CD14-positive monocyte (primary cell): ENCODE measurements at regions not wholly inside any gene's neighbourhood (a gene's known extent, or its start where the extent isn't known, plus 50 kb on each side); places are given as distances from the start of the nearest gene placed in this dataset.
"Not testable (repeated sequence)": the region's sequence is repeated elsewhere in the genome, so short reads cannot be mapped to it uniquely, and the experiment has no call there.

ENCODE experiments used
- DNase-seq, 3 donors: peaks; one replicate each; pipeline ENCODE4 v3.0.0-alpha.2; 2011 to 2022
- H2AFZ ChIP-seq: 2 replicates; pipeline ENCODE4 v1.6.0; 2012; ENCODE audit warnings: mild to moderate bottlenecking, low read depth, low read length, inconsistent platforms; ENCODE audit not compliant: insufficient read depth, poor library complexity, severe bottlenecking
- H3K27ac ChIP-seq, 2 donors: 1 replicate in 1 of 2; 2 replicates in 1 of 2; pipeline ENCODE4 v1.5.1; 2012 to 2013; ENCODE audit warnings: low read length in 2 of 2, control low read depth in 1 of 2, inconsistent platforms in 1 of 2, low read depth in 1 of 2, mild to moderate bottlenecking in 1 of 2
- H3K27me3 ChIP-seq, 2 donors: one replicate each; pipeline versions ENCODE4 v1.6.0 to v1.6.1; 2011 to 2013; ENCODE audit warnings: low read length in 2 of 2; ENCODE audit not compliant: control insufficient read depth in 2 of 2, insufficient read depth in 2 of 2
- H3K36me3 ChIP-seq, 2 donors: replicated peaks in 1 of 2; 1 replicate in 1 of 2; 2 replicates in 1 of 2; pipeline versions ENCODE4 v1.5.1 to v1.6.1; 2012 to 2013; ENCODE audit warnings: low read length in 2 of 2, control low read depth in 1 of 2, inconsistent platforms in 1 of 2, mild to moderate bottlenecking in 1 of 2; ENCODE audit not compliant: insufficient read depth in 2 of 2, control insufficient read depth in 1 of 2
- H3K4me1 ChIP-seq, 2 donors: 1 replicate in 1 of 2; 2 replicates in 1 of 2; pipeline versions ENCODE4 v1.5.1 to v1.6.1; 2012 to 2013; ENCODE audit warnings: low read length in 2 of 2, control low read depth in 1 of 2, inconsistent platforms in 1 of 2, mild to moderate bottlenecking in 1 of 2, moderate library complexity in 1 of 2; ENCODE audit not compliant: insufficient read depth in 2 of 2, control insufficient read depth in 1 of 2
- H3K4me2 ChIP-seq: replicated peaks from 2 replicates; pipeline ENCODE3; 2012; ENCODE audit warnings: low read length, moderate library complexity, mild to moderate bottlenecking; ENCODE audit not compliant: poor library complexity, severe bottlenecking; ENCODE audit errors: extremely low read depth
- H3K4me3 ChIP-seq, 3 experiments: fragments of 200-600 bp in 1 of 3; sonication (generic) in 1 of 3; replicated peaks in 1 of 3; 1 replicate in 2 of 3; 2 replicates in 1 of 3; pipeline ENCODE4 v1.5.1; 2011 to 2013; ENCODE audit warnings: low read length in 3 of 3, mild to moderate bottlenecking in 3 of 3, control low read depth in 2 of 3, low read depth in 2 of 3, inconsistent platforms in 1 of 3, moderate library complexity in 1 of 3
- H3K79me2 ChIP-seq: 2 replicates; pipeline ENCODE4 v1.6.0; 2012; ENCODE audit warnings: mild to moderate bottlenecking, control low read depth, inconsistent platforms, low read length, moderate library complexity; ENCODE audit not compliant: insufficient read depth
- H3K9ac ChIP-seq: 2 replicates; pipeline ENCODE4 v1.6.0; 2017; ENCODE audit warnings: low read length, mild to moderate bottlenecking; ENCODE audit not compliant: insufficient read depth, poor library complexity, severe bottlenecking
- H3K9me3 ChIP-seq, 2 donors: replicated peaks in 1 of 2; 1 replicate in 1 of 2; 2 replicates in 1 of 2; pipeline versions ENCODE4 v1.5.1 to v1.6.1; 2012 to 2013; ENCODE audit warnings: low read length in 2 of 2, control low read depth in 1 of 2; ENCODE audit not compliant: control insufficient read depth in 1 of 2, insufficient read depth in 1 of 2
- H4K20me1 ChIP-seq: 2 replicates; pipeline ENCODE4 v1.6.0; 2012; ENCODE audit warnings: mild to moderate bottlenecking, low read length, control low read depth, moderate library complexity; ENCODE audit not compliant: insufficient read depth
- H3K27ac Mint-ChIP-seq, 7 donors: one replicate each; pipeline ENCODE4 v1.8.0; 2020; ENCODE audit warnings: mild to moderate bottlenecking in 7 of 7, mixed read lengths in 7 of 7, moderate library complexity in 6 of 7, inconsistent platforms in 2 of 7
- H3K27me3 Mint-ChIP-seq, 3 donors: one replicate each; pipeline ENCODE4 v1.8.0; 2021 to 2022; ENCODE audit warnings: low read depth in 3 of 3, mild to moderate bottlenecking in 3 of 3, mixed read lengths in 3 of 3, moderate library complexity in 3 of 3, inconsistent platforms in 1 of 3
- H3K36me3 Mint-ChIP-seq, 2 donors: one replicate each; pipeline ENCODE4 v1.8.0; 2020; ENCODE audit warnings: mixed read lengths in 2 of 2, inconsistent platforms in 1 of 2, mild to moderate bottlenecking in 1 of 2
- H3K4me1 Mint-ChIP-seq: one replicate; pipeline ENCODE4 v1.8.0; 2020; ENCODE audit warnings: mild to moderate bottlenecking, mixed read lengths
- H3K4me3 Mint-ChIP-seq, 2 donors: one replicate each; pipeline ENCODE4 v1.8.0; 2020; ENCODE audit warnings: mild to moderate bottlenecking in 2 of 2, mixed read lengths in 2 of 2, moderate library complexity in 1 of 2
- H3K9me3 Mint-ChIP-seq, 7 donors: one replicate each; pipeline ENCODE4 v1.8.0; 2020 to 2022; ENCODE audit warnings: mixed read lengths in 7 of 7, mild to moderate bottlenecking in 6 of 7, moderate library complexity in 6 of 7, inconsistent platforms in 2 of 7
- WGBS: methylation state at CpG from one replicate; pipeline ENCODE4 v1.1.5; 2013; ENCODE audit warnings: missing lambda C conversion rate; ENCODE audit not compliant: insufficient coverage; 5-methylcytosine and 5-hydroxymethylcytosine counted together
- intact Hi-C, 2 donors: fragments of 100-400 bp; cut with micrococcal nuclease; formaldehyde crosslinking; loops; one replicate each; pipeline versions ENCODE4 v1.15.0 to v1.15.1; 2023

GRCh38 chr5:176067162-176067561 lies 99.0 kb upstream of the THOC3 start:
- H3K36me3 Mint-ChIP-seq, H3K4me3 Mint-ChIP-seq, H3K36me3 ChIP-seq, H3K79me2 ChIP-seq, H3K4me1 ChIP-seq, H4K20me1 ChIP-seq, H3K9me3 ChIP-seq, H3K27ac Mint-ChIP-seq, H3K27me3 Mint-ChIP-seq, DNase-seq, H3K9ac ChIP-seq, H3K27ac ChIP-seq, H3K4me2 ChIP-seq, H2AFZ ChIP-seq, H3K4me3 ChIP-seq, H3K9me3 Mint-ChIP-seq, H3K27me3 ChIP-seq, intact Hi-C loops, H3K4me1 Mint-ChIP-seq: not testable (repeated sequence)
- WGBS: no CpG with 5 or more reads among the region's 1 CpG

DNA sequence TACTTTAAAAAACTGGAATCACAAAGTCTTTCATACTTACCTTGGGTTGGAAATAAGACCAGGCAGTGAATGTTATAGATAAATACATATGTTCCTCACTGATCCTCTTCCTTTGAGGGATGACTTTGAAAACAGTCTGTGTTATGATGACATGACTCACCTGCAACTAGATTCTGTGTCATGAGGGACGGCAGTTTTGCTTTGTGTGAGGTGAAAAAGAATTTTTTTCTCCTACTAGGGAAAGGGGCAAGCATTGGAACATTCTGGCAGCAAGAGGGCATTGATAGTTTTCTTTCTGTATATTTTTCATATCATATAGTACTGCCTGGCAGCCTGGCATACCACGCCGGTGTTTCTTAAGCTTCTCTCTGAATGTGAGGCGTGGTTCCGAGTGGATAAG lies 99.8 kb upstream of the THOC3 start:
- H3K9ac ChIP-seq, H3K4me1 Mint-ChIP-seq, H3K27ac ChIP-seq, H4K20me1 ChIP-seq, H2AFZ ChIP-seq, H3K9me3 Mint-ChIP-seq, H3K4me1 ChIP-seq, DNase-seq, H3K36me3 Mint-ChIP-seq, H3K27me3 Mint-ChIP-seq, H3K36me3 ChIP-seq, H3K9me3 ChIP-seq, H3K27me3 ChIP-seq, intact Hi-C loops, H3K4me2 ChIP-seq, H3K4me3 ChIP-seq, H3K27ac Mint-ChIP-seq, H3K79me2 ChIP-seq, H3K4me3 Mint-ChIP-seq: not testable (repeated sequence)
- no CpG with 5 or more reads among the region's 5 CpGs for WGBS

DNA sequence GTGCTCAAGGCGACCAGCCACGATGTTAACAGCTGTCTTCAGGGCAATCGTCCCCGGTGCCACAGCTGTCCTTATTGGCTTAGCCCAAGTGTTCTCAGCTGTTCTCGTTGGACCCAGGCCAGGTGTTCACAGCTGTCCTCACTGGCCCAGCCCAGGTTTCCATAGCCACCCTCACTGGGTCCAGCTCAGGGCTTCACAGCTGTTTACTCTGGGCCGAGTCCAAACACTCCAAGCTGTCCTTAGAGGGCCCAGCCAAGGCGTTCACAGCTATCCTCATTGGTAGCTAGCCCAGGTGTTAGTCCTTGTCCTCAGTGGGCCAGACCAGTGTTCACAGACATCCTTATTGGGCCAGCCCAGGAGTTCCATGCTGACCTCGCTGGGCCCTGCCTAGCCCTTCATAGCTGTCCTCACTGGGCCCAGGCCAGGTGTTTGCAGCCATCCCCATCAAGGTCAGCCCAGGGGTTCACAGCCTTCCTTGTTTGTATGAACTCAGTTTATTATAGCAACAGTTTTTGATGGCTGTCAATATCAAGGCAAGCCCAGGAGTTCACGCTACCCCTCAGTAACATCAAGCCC lies 106.0 kb upstream of the THOC3 start:
- H3K9me3 ChIP-seq, H2AFZ ChIP-seq, H3K4me3 ChIP-seq, H3K36me3 Mint-ChIP-seq, H3K27ac Mint-ChIP-seq, H3K4me1 Mint-ChIP-seq, H3K4me3 Mint-ChIP-seq, DNase-seq, H3K4me1 ChIP-seq, H3K27me3 Mint-ChIP-seq, H3K4me2 ChIP-seq, H4K20me1 ChIP-seq, H3K9ac ChIP-seq, H3K9me3 Mint-ChIP-seq, H3K27ac ChIP-seq, intact Hi-C loops, H3K36me3 ChIP-seq, H3K79me2 ChIP-seq, H3K27me3 ChIP-seq: not testable (repeated sequence)
- WGBS: 100% methylated on average over 1 of the region's 9 CpGs

DNA sequence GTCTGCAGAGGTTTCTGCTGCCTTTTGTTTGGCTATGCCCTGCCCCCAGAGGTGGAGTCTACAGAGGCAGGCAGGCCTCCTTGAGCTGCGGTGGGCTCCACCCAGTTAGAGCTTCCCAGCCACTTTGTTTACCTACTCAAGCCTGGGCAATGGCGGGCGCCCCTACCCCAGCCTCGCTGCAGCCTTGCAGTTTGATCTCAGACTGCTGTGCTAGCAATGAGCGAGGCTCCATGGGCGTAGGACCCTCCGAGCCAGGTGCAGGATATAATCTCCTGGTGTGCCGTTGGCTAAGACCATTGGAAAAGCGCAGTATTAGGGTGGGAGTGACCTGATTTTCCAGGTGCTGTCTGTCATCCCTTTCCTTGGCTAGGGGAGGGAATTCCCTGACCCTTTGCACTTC lies 115.6 kb upstream of the THOC3 start:
- H3K9me3 ChIP-seq, H3K4me2 ChIP-seq, H3K27me3 ChIP-seq, H3K9ac ChIP-seq, H3K4me1 ChIP-seq, H3K27ac Mint-ChIP-seq, H3K27me3 Mint-ChIP-seq, intact Hi-C loops, H3K9me3 Mint-ChIP-seq, H3K27ac ChIP-seq, DNase-seq, H3K4me3 ChIP-seq, H3K36me3 Mint-ChIP-seq, H4K20me1 ChIP-seq, H3K79me2 ChIP-seq, H2AFZ ChIP-seq, H3K4me3 Mint-ChIP-seq, H3K4me1 Mint-ChIP-seq, H3K36me3 ChIP-seq: not testable (repeated sequence)
- WGBS: no CpG with 5 or more reads among the region's 9 CpGs
